Upper lobe of left lung (tissue), 4 donors: ENCODE measurements at regions not wholly inside any gene's neighbourhood (a gene's known extent, or its start where the extent isn't known, plus 50 kb on each side); places are given as distances from the start of the nearest gene placed in this dataset.

Source experiments
- CTCF ChIP-seq, 6 experiments: fragments of 450-650 bp in 4 of 6; fragments of 200-600 bp in 2 of 6; sonication (generic) in 2 of 6; IDR thresholded peaks; one replicate each; pipeline ENCODE4 v1.5.1; 2016 to 2019; ENCODE audit warnings: antibody characterized with exemption in 6 of 6
- POLR2A ChIP-seq, 4 donors: fragments of 450-650 bp; IDR thresholded peaks; one replicate each; pipeline ENCODE4 v1.5.1; 2016 to 2017; ENCODE audit warnings: antibody characterized with exemption in 4 of 4, mild to moderate bottlenecking in 2 of 4

GRCh38 chr2:118607641-118608040, 239.8 kb downstream of the EN1 start:
- TF ChIP-seq CTCF (IDR thresholded peaks at IDR 0.05) = no peak
- TF ChIP-seq POLR2A (IDR thresholded peaks at IDR 0.05) = no peak
